SK-N-SH (cell line): ENCODE measurements at regions not wholly inside any gene's neighbourhood (a gene's known extent, or its start where the extent isn't known, plus 50 kb on each side); places are given as distances from the start of the nearest gene placed in this dataset.

Experiments
- CTCF ChIP-seq: fragments of 200-600 bp; sonication (generic); IDR thresholded peaks from 2 replicates; pipeline ENCODE4 v1.6.1; 2017; ENCODE audit warnings: antibody characterized with exemption, mild to moderate bottlenecking, moderate library complexity
- ELF1 ChIP-seq: IDR thresholded peaks from 2 replicates; pipeline ENCODE4 v1.4.0; 2012
- MAX ChIP-seq: IDR thresholded peaks from 2 replicates; pipeline ENCODE4 v1.4.0; 2012; ENCODE audit warnings: low read depth
- POLR2AphosphoS5 ChIP-seq: IDR thresholded peaks from 2 replicates; pipeline ENCODE4 v1.6.1; 2012; ENCODE audit warnings: low read depth, low read length
- RAD21 ChIP-seq: IDR thresholded peaks from 2 replicates; pipeline ENCODE4 v1.6.1; 2012; ENCODE audit warnings: mild to moderate bottlenecking, low read length
- RCOR1 ChIP-seq: fragments of 150-350 bp; IDR thresholded peaks from 2 replicates; pipeline ENCODE4 v1.6.1; 2017; ENCODE audit warnings: antibody characterized with exemption, low read length
- YY1 ChIP-seq: IDR thresholded peaks from 2 replicates; pipeline ENCODE4 v1.4.0; 2012; ENCODE audit warnings: low read depth, mild to moderate bottlenecking
- TF ChIP-seq, protein P1 (sequence below): IDR thresholded peaks from 2 replicates; pipeline ENCODE4 v1.6.1; 2012; ENCODE audit warnings: mild to moderate bottlenecking, low read depth, low read length, moderate library complexity

DNA sequence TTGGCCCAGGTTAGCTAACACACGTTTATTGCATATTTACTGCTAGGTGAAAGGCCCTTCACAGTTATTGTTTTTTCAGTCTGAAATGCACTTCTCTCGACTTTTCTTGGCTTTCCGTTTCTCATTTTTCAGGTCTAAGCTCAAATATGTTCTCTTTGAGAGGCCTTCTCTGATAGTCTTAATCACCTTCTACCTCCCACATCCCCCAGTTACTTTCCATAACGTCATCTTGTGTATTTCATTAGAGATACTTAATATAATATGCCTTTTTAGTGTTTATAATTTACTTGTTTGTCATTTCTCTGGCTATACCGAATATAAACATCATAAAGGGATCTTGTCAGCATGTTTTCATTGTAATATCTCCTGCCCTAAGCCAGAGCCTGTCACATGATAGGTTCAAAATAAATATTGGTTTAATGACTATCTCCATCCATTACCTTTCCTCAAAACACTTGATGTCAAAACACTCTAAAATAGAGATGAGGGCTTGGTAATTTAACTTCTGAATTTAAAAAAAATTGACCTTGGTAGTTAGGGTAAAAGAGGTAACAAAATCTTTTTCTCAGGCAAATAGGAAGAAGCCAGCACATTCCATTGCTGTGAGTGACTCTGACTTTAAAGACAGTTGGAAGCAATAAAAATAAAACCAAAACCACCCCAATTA, 168.6 kb upstream of the RFC3 start:
- no peak for TF ChIP-seq POLR2AphosphoS5
- no peak for TF ChIP-seq YY1
- TF ChIP-seq ELF1 = no peak
- no peak for TF ChIP-seq CTCF
- TF ChIP-seq, protein P1, sequence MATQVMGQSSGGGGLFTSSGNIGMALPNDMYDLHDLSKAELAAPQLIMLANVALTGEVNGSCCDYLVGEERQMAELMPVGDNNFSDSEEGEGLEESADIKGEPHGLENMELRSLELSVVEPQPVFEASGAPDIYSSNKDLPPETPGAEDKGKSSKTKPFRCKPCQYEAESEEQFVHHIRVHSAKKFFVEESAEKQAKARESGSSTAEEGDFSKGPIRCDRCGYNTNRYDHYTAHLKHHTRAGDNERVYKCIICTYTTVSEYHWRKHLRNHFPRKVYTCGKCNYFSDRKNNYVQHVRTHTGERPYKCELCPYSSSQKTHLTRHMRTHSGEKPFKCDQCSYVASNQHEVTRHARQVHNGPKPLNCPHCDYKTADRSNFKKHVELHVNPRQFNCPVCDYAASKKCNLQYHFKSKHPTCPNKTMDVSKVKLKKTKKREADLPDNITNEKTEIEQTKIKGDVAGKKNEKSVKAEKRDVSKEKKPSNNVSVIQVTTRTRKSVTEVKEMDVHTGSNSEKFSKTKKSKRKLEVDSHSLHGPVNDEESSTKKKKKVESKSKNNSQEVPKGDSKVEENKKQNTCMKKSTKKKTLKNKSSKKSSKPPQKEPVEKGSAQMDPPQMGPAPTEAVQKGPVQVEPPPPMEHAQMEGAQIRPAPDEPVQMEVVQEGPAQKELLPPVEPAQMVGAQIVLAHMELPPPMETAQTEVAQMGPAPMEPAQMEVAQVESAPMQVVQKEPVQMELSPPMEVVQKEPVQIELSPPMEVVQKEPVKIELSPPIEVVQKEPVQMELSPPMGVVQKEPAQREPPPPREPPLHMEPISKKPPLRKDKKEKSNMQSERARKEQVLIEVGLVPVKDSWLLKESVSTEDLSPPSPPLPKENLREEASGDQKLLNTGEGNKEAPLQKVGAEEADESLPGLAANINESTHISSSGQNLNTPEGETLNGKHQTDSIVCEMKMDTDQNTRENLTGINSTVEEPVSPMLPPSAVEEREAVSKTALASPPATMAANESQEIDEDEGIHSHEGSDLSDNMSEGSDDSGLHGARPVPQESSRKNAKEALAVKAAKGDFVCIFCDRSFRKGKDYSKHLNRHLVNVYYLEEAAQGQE = no peak
- TF ChIP-seq RCOR1 = no peak
- TF ChIP-seq MAX = no peak
- TF ChIP-seq RAD21 = no peak
